ENCODE measurements at regions not wholly inside any gene's neighbourhood (a gene's known extent, or its start where the extent isn't known, plus 50 kb on each side); places are given as distances from the start of the nearest gene placed in this dataset.

DNA sequence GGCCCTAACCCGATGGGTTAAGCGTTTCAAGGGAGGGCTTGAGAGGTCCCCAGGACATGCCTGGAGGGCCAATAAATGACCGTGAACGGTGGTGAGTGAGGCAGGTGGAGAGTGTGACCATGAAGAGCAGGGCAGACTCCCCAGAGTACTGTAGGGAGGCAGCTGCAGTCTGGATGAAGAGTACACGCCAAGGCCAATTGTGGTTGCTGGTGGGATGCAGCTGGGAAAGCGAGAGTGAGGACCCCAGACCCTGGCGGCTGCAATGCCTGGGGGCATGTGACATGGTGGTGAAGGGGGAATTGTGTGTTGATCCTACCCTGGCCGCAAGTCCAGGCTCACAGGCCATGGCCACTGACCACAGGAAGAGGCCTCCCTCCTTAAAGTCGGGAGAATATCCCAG, 62.9 kb downstream of the TMEM235 start:
- TF ChIP-seq POLR2A (IDR thresholded peaks at IDR 0.05): no peak
- TF ChIP-seq, protein P1, sequence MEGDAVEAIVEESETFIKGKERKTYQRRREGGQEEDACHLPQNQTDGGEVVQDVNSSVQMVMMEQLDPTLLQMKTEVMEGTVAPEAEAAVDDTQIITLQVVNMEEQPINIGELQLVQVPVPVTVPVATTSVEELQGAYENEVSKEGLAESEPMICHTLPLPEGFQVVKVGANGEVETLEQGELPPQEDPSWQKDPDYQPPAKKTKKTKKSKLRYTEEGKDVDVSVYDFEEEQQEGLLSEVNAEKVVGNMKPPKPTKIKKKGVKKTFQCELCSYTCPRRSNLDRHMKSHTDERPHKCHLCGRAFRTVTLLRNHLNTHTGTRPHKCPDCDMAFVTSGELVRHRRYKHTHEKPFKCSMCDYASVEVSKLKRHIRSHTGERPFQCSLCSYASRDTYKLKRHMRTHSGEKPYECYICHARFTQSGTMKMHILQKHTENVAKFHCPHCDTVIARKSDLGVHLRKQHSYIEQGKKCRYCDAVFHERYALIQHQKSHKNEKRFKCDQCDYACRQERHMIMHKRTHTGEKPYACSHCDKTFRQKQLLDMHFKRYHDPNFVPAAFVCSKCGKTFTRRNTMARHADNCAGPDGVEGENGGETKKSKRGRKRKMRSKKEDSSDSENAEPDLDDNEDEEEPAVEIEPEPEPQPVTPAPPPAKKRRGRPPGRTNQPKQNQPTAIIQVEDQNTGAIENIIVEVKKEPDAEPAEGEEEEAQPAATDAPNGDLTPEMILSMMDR (IDR thresholded peaks at IDR 0.05): no peak

Data from adrenal gland (tissue), 5 donors.